ENCODE measurements at regions not wholly inside any gene's neighbourhood (a gene's known extent, or its start where the extent isn't known, plus 50 kb on each side); places are given as distances from the start of the nearest gene placed in this dataset.

- Histone ChIP-seq H3K23ac (ENCODE audit: low read length) (no peak overlapping the region), H3K27ac (ENCODE audit: low read depth, low read length) (no peak overlapping the region), H3K4me3 (ENCODE audit: low read depth, low read length) (no peak overlapping the region), H2BK5ac (ENCODE audit: low read depth, low read length, poor library complexity) (no peak overlapping the region), H3K4me1 (ENCODE audit: control insufficient read depth in 1 of 2, insufficient read depth in 2 of 2, low read length in 2 of 2) (no peaks in the 10 kb centered on the region), H3K14ac (ENCODE audit: low read length) (no peak overlapping the region), H3K79me1 (ENCODE audit: low read length) (no peaks in the 10 kb centered on the region), H3K36me3 (ENCODE audit: control insufficient read depth in 1 of 2, insufficient read depth in 2 of 2, low read length in 2 of 2) (no peaks in the 10 kb centered on the region), H3K4me2 (ENCODE audit: low read length) (no peak overlapping the region), H3K18ac (ENCODE audit: low read length) (no peak overlapping the region), H3K79me2 (ENCODE audit: control insufficient read depth, insufficient read depth, low read length, poor library complexity) (no peaks in the 10 kb centered on the region), H4K12ac (ENCODE audit: low read depth, low read length) (no peak overlapping the region), H2BK120ac (ENCODE audit: insufficient read depth, low read length, poor library complexity) (no peak overlapping the region), H3K9ac (ENCODE audit: low read length) (no peak overlapping the region), H2BK12ac (ENCODE audit: low read length) (no peak overlapping the region), H3K9me3 (ENCODE audit: insufficient read depth, low read depth, low read length) (peaks cover 3% of the 10 kb centered on the region), H3K27me3 (ENCODE audit: insufficient read depth, low read length) (no peaks in the 10 kb centered on the region), H3K4ac (ENCODE audit: low read depth, low read length) (no peak overlapping the region), H4K8ac (ENCODE audit: low read depth, low read length) (no peak overlapping the region), H2AK5ac (ENCODE audit: low read length) (no peak overlapping the region), H4K91ac (ENCODE audit: low read depth, low read length) (no peak overlapping the region), H2AFZ (ENCODE audit: insufficient read depth, low read length, poor library complexity) (no peak overlapping the region)
- WGBS (ENCODE audit: extremely low coverage, insufficient coverage, insufficient read length), result no CpG with 5 or more reads among the region's 5 CpGs
- no peak for DNase-seq
Observed at GRCh38 chr17:71548540-71549190, 572.2 kb upstream of the SOX9 start.

DNA sequence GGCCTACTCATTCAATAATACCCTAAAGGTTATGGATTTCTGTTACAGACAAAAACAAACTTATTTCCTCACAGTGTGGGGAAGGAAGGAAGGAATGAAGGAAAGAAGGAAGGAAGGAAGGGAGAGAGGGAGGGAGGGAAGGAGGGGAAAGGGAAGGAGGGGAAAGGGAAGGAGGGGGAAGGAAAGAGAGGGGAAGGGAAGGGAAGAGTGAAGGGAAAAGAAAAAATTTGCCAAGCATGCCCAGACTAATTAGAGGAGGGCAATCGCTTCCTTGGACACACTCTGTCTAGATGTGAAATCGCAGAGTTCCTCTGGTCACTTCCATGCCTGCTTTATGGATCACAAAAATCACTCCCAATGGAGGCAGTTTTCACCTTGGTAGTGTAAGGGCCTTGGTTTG lies 570.1 kb upstream of the SOX9 start:
- Histone ChIP-seq H3K14ac (ENCODE audit: low read length) (no peak overlapping the region), H3K79me2 (ENCODE audit: control insufficient read depth, insufficient read depth, low read length, poor library complexity) (no peaks in the 10 kb centered on the region), H3K23ac (ENCODE audit: low read length) (no peak overlapping the region), H3K27ac (ENCODE audit: low read depth, low read length) (no peak overlapping the region), H2BK5ac (ENCODE audit: low read depth, low read length, poor library complexity) (no peak overlapping the region), H4K91ac (ENCODE audit: low read depth, low read length) (no peak overlapping the region), H3K4me1 (ENCODE audit: control insufficient read depth in 1 of 2, insufficient read depth in 2 of 2, low read length in 2 of 2) (no peaks in the 10 kb centered on the region), H3K36me3 (ENCODE audit: control insufficient read depth in 1 of 2, insufficient read depth in 2 of 2, low read length in 2 of 2) (no peaks in the 10 kb centered on the region), H2BK120ac (ENCODE audit: insufficient read depth, low read length, poor library complexity) (no peak overlapping the region), H2AFZ (ENCODE audit: insufficient read depth, low read length, poor library complexity) (no peak overlapping the region), H3K9me3 (ENCODE audit: insufficient read depth, low read depth, low read length) (peaks cover 2% of the 10 kb centered on the region), H3K9ac (ENCODE audit: low read length) (no peak overlapping the region), H4K8ac (ENCODE audit: low read depth, low read length) (no peak overlapping the region), H3K4me2 (ENCODE audit: low read length) (no peak overlapping the region), H3K79me1 (ENCODE audit: low read length) (no peaks in the 10 kb centered on the region), H3K18ac (ENCODE audit: low read length) (no peak overlapping the region), H3K27me3 (ENCODE audit: insufficient read depth, low read length) (no peaks in the 10 kb centered on the region), H3K4ac (ENCODE audit: low read depth, low read length) (no peak overlapping the region), H4K12ac (ENCODE audit: low read depth, low read length) (no peak overlapping the region), H3K4me3 (ENCODE audit: low read depth, low read length) (no peak overlapping the region), H2AK5ac (ENCODE audit: low read length) (no peak overlapping the region), H2BK12ac (ENCODE audit: low read length) (no peak overlapping the region)
- WGBS (ENCODE audit: extremely low coverage, insufficient coverage, insufficient read length), result no CpG with 5 or more reads among the region's 2 CpGs
- DNase-seq, result no peak

GRCh38 chr17:71553381-71553780 lies 567.4 kb upstream of the SOX9 start:
- no peak overlapping the region for H3K9ac ChIP-seq (ENCODE audit: low read length)
- H3K9me3 ChIP-seq (ENCODE audit: insufficient read depth, low read depth, low read length), result peaks cover 2% of the 10 kb centered on the region
- H2BK12ac ChIP-seq (ENCODE audit: low read length), result no peak overlapping the region
- no peak overlapping the region for H2BK120ac ChIP-seq (ENCODE audit: insufficient read depth, low read length, poor library complexity)
- no peak overlapping the region for H4K91ac ChIP-seq (ENCODE audit: low read depth, low read length)
- H3K23ac ChIP-seq (ENCODE audit: low read length), result no peak overlapping the region
- no peak overlapping the region for H4K8ac ChIP-seq (ENCODE audit: low read depth, low read length)
- no CpG with 5 or more reads among the region's 5 CpGs for WGBS (ENCODE audit: extremely low coverage, insufficient coverage, insufficient read length)
- no peaks in the 10 kb centered on the region for H3K79me1 ChIP-seq (ENCODE audit: low read length)
- DNase-seq, result no peak
- no peak overlapping the region for H3K27ac ChIP-seq (ENCODE audit: low read depth, low read length)
- no peak overlapping the region for H3K4me3 ChIP-seq (ENCODE audit: low read depth, low read length)
- no peak overlapping the region for H3K18ac ChIP-seq (ENCODE audit: low read length)
- no peaks in the 10 kb centered on the region for H3K27me3 ChIP-seq (ENCODE audit: insufficient read depth, low read length)
- H4K12ac ChIP-seq (ENCODE audit: low read depth, low read length), result no peak overlapping the region
- no peak overlapping the region for H3K4me2 ChIP-seq (ENCODE audit: low read length)
- no peaks in the 10 kb centered on the region for H3K4me1 ChIP-seq (ENCODE audit: control insufficient read depth in 1 of 2, insufficient read depth in 2 of 2, low read length in 2 of 2)
- no peaks in the 10 kb centered on the region for H3K79me2 ChIP-seq (ENCODE audit: control insufficient read depth, insufficient read depth, low read length, poor library complexity)
- H2AFZ ChIP-seq (ENCODE audit: insufficient read depth, low read length, poor library complexity), result no peak overlapping the region
- no peak overlapping the region for H3K4ac ChIP-seq (ENCODE audit: low read depth, low read length)
- H2AK5ac ChIP-seq (ENCODE audit: low read length), result no peak overlapping the region
- H3K36me3 ChIP-seq (ENCODE audit: control insufficient read depth in 1 of 2, insufficient read depth in 2 of 2, low read length in 2 of 2), result no peaks in the 10 kb centered on the region
- no peak overlapping the region for H2BK5ac ChIP-seq (ENCODE audit: low read depth, low read length, poor library complexity)
- no peak overlapping the region for H3K14ac ChIP-seq (ENCODE audit: low read length)

DNA sequence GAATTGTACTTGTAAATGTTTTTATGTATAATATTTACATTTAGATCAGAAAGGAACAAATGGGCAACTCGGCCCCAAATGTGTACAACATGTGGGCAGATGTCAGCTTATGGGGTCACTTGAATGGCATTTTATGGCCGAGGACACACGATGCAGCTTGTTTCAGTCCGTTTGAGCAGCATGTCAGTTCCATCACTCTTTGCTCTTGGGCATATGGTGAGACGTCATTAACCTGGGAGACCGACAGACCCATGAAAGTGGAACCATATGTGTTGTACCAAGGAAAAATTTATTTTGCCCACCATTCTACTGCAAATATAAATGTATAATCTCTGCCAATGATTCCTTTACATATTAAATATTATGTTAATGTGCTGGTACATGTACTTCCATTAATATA lies 561.9 kb upstream of the SOX9 start:
- no peaks in the 10 kb centered on the region for H3K9me3 ChIP-seq (ENCODE audit: insufficient read depth, low read depth, low read length)
- no peak overlapping the region for H3K18ac ChIP-seq (ENCODE audit: low read length)
- H3K27ac ChIP-seq (ENCODE audit: low read depth, low read length), result no peak overlapping the region
- H2BK120ac ChIP-seq (ENCODE audit: insufficient read depth, low read length, poor library complexity), result no peak overlapping the region
- no peak overlapping the region for H3K4me2 ChIP-seq (ENCODE audit: low read length)
- H3K36me3 ChIP-seq (ENCODE audit: control insufficient read depth in 1 of 2, insufficient read depth in 2 of 2, low read length in 2 of 2), result no peaks in the 10 kb centered on the region
- no peaks in the 10 kb centered on the region for H3K27me3 ChIP-seq (ENCODE audit: insufficient read depth, low read length)
- H3K79me2 ChIP-seq (ENCODE audit: control insufficient read depth, insufficient read depth, low read length, poor library complexity), result no peaks in the 10 kb centered on the region
- no peak overlapping the region for H4K8ac ChIP-seq (ENCODE audit: low read depth, low read length)
- H2BK12ac ChIP-seq (ENCODE audit: low read length), result no peak overlapping the region
- H2AFZ ChIP-seq (ENCODE audit: insufficient read depth, low read length, poor library complexity), result no peak overlapping the region
- H4K91ac ChIP-seq (ENCODE audit: low read depth, low read length), result no peak overlapping the region
- H3K4ac ChIP-seq (ENCODE audit: low read depth, low read length), result no peak overlapping the region
- H2BK5ac ChIP-seq (ENCODE audit: low read depth, low read length, poor library complexity), result no peak overlapping the region
- DNase-seq, result no peak
- H3K23ac ChIP-seq (ENCODE audit: low read length), result peak overlapping the region; percentile 30
- no peaks in the 10 kb centered on the region for H3K4me1 ChIP-seq (ENCODE audit: control insufficient read depth in 1 of 2, insufficient read depth in 2 of 2, low read length in 2 of 2)
- H3K14ac ChIP-seq (ENCODE audit: low read length), result no peak overlapping the region
- H2AK5ac ChIP-seq (ENCODE audit: low read length), result no peak overlapping the region
- H3K4me3 ChIP-seq (ENCODE audit: low read depth, low read length), result no peak overlapping the region
- H3K9ac ChIP-seq (ENCODE audit: low read length), result no peak overlapping the region
- no peak overlapping the region for H4K12ac ChIP-seq (ENCODE audit: low read depth, low read length)
- WGBS (ENCODE audit: extremely low coverage, insufficient coverage, insufficient read length), result no CpG with 5 or more reads among the region's 6 CpGs
- H3K79me1 ChIP-seq (ENCODE audit: low read length), result no peaks in the 10 kb centered on the region
